Jurkat, Clone E6-1 (cell line): ENCODE measurements at regions not wholly inside any gene's neighbourhood (a gene's known extent, or its start where the extent isn't known, plus 50 kb on each side); places are given as distances from the start of the nearest gene placed in this dataset.
"Not testable (repeated sequence)": the region's sequence is repeated elsewhere in the genome, so short reads cannot be mapped to it uniquely, and the experiment has no call there.

Experiments used
- DNase-seq: peaks from one replicate; pipeline ENCODE4 v3.0.0-alpha.2; 2011; ENCODE audit warnings: low read depth, low spot score
- H3K4me3 ChIP-seq: 2 replicates; pipeline ENCODE4 v1.5.1; 2011; ENCODE audit warnings: mild to moderate bottlenecking, low read length, control low read depth, moderate library complexity

- no peak for DNase-seq
These were observed 102.3 kb upstream of the BMP2 start for GRCh38 chr20:6665161-6665560.

GRCh38 chr20:6664574-6664973 lies 102.9 kb upstream of the BMP2 start:
- no peak for DNase-seq
- H3K4me3 ChIP-seq: no peak overlapping the region

More at GRCh38 chr20:6665161-6665560, 102.3 kb upstream of the BMP2 start:
- no peak overlapping the region for H3K4me3 ChIP-seq

- H3K4me3 ChIP-seq: no peak overlapping the region
- DNase-seq: no peak
These were observed 103.6 kb upstream of the BMP2 start for GRCh38 chr20:6663751-6664388.

GRCh38 chr20:6663104-6663503 lies 104.4 kb upstream of the BMP2 start:
- no peak for DNase-seq
- no peak overlapping the region for H3K4me3 ChIP-seq

GRCh38 chr20:6662309-6662708 lies 105.2 kb upstream of the BMP2 start:
- no peak for DNase-seq
- H3K4me3 ChIP-seq: no peak overlapping the region

- DNase-seq: no peak
These were observed 107.0 kb upstream of the BMP2 start for GRCh38 chr20:6660441-6660840.

GRCh38 chr20:6658909-6659308 lies 108.6 kb upstream of the BMP2 start:
- H3K4me3 ChIP-seq, DNase-seq: not testable (repeated sequence)

More at GRCh38 chr20:6660441-6660840, 107.0 kb upstream of the BMP2 start:
- H3K4me3 ChIP-seq: no peak overlapping the region

GRCh38 chr20:6657904-6658303 lies 109.6 kb upstream of the BMP2 start:
- no peak overlapping the region for H3K4me3 ChIP-seq
- DNase-seq: no peak

GRCh38 chr20:6657111-6657510 lies 110.4 kb upstream of the BMP2 start:
- DNase-seq: no peak
- no peak overlapping the region for H3K4me3 ChIP-seq

- no peak overlapping the region for H3K4me3 ChIP-seq
- DNase-seq: no peak
These were observed 112.8 kb upstream of the BMP2 start for GRCh38 chr20:6654513-6655252.

GRCh38 chr20:6651561-6651960 lies 115.9 kb upstream of the BMP2 start:
- no peak overlapping the region for H3K4me3 ChIP-seq
- no peak for DNase-seq

GRCh38 chr20:6651016-6651415 lies 116.5 kb upstream of the BMP2 start:
- DNase-seq: no peak

GRCh38 chr20:6646021-6646636 lies 121.4 kb upstream of the BMP2 start:
- H3K4me3 ChIP-seq: no peak overlapping the region
- no peak for DNase-seq

More at GRCh38 chr20:6651016-6651415, 116.5 kb upstream of the BMP2 start:
- no peak overlapping the region for H3K4me3 ChIP-seq

GRCh38 chr20:6644813-6645628 lies 122.5 kb upstream of the BMP2 start:
- no peak for DNase-seq

GRCh38 chr20:6641012-6641411 lies 126.5 kb upstream of the BMP2 start:
- no peak for DNase-seq
- no peak overlapping the region for H3K4me3 ChIP-seq

More at GRCh38 chr20:6644813-6645628, 122.5 kb upstream of the BMP2 start:
- H3K4me3 ChIP-seq: no peak overlapping the region

- DNase-seq: no peak
- H3K4me3 ChIP-seq: no peak overlapping the region
These were observed 130.3 kb upstream of the BMP2 start for GRCh38 chr20:6637160-6637579.

GRCh38 chr20:6636209-6637159 lies 131.0 kb upstream of the BMP2 start:
- no peak for DNase-seq
- H3K4me3 ChIP-seq: no peak overlapping the region

GRCh38 chr20:6635034-6635736 lies 132.3 kb upstream of the BMP2 start:
- no peak overlapping the region for H3K4me3 ChIP-seq
- DNase-seq: no peak
